HCT116 (cell line): ENCODE measurements at regions not wholly inside any gene's neighbourhood (a gene's known extent, or its start where the extent isn't known, plus 50 kb on each side); places are given as distances from the start of the nearest gene placed in this dataset.

Source experiments
- ATAC-seq: fragments of 200-7000 bp; cut with Tn5 transposase; 2 replicates; pipeline ENCODE4 v1.9.1; 2020; ENCODE audit warnings: mild to moderate bottlenecking, moderate library complexity
- BruUV-seq: library from RNA; stranded (reverse); fragments of 400-500 nt; replicated peaks from 2 replicates; lab custom pipeline; 2021; lab: Mats Ljungman, UMichigan
- CTCF ChIA-PET: fragments of 300-600 bp; sonication (Branson Sonifier 250); formaldehyde crosslinking; loops from one replicate; lab custom pipeline; 2021; ENCODE audit warnings: antibody characterized with exemption; lab: Charles Lee
- POLR2A ChIA-PET: fragments of 300-600, 350-600 bp; sonication (Branson Sonifier 250); formaldehyde crosslinking; loops from one replicate; lab custom pipeline; 2021; ENCODE audit warnings: antibody characterized with exemption; lab: Charles Lee
- RAD21 ChIA-PET, 2 experiments: fragments of 300-600 bp; sonication (Branson Sonifier 250); formaldehyde crosslinking; loops; one replicate each; lab custom pipeline; 2023; ENCODE audit warnings: low total read pairs in 2 of 2; ENCODE audit not compliant: uncharacterized antibody in 2 of 2, unreplicated experiment in 2 of 2, low non-redundant PET in 1 of 2; lab: Charles Lee
- DNase-seq: peaks from one replicate; pipeline ENCODE4 v3.0.0-alpha.2; 2010; ENCODE audit warnings: low read depth, low spot score
- H2AFZ ChIP-seq: fragments of 200-600 bp; shearing (Covaris generic), sonication (generic); 2 replicates; pipeline ENCODE4 v1.6.1; 2017; ENCODE audit warnings: low read depth, mixed run types, mixed read lengths, antibody characterized with exemption, low read length; ENCODE audit not compliant: poor library complexity, severe bottlenecking
- H3K27ac ChIP-seq: 2 replicates; pipeline ENCODE4 v1.5.1; 2012; ENCODE audit warnings: low read depth, low read length
- H3K27me3 ChIP-seq: fragments of 200-600 bp; sonication (generic); 2 replicates; pipeline ENCODE4 v1.6.1; 2016; ENCODE audit warnings: mixed run types, low read length, mixed read lengths; ENCODE audit not compliant: insufficient read depth
- H3K36me3 ChIP-seq, 2 experiments: fragments of 200-500 bp in 1 of 2; fragments of 200-600 bp in 1 of 2; sonication (Bioruptor generic) in 1 of 2; sonication (generic) in 1 of 2; 2 replicates each; pipeline versions ENCODE4 v1.5.1 to v1.6.1; 2014 to 2016; ENCODE audit warnings: low read length in 2 of 2, inconsistent platforms in 1 of 2, mixed read lengths in 1 of 2, mixed run types in 1 of 2; ENCODE audit not compliant: insufficient read depth in 2 of 2, control insufficient read depth in 1 of 2
- H3K4me1 ChIP-seq, 2 experiments: fragments of 200-600 bp in 1 of 2; sonication (generic) in 1 of 2; 2 replicates each; pipeline versions ENCODE4 v1.5.1 to v1.6.1; 2012 to 2017; ENCODE audit warnings: low read length in 2 of 2, inconsistent platforms in 1 of 2, mild to moderate bottlenecking in 1 of 2, mixed read lengths in 1 of 2, mixed run types in 1 of 2, moderate library complexity in 1 of 2; ENCODE audit not compliant: insufficient read depth in 2 of 2, control insufficient read depth in 1 of 2
- H3K4me2 ChIP-seq: fragments of 200-600 bp; sonication (generic); 2 replicates; pipeline ENCODE4 v1.6.1; 2017; ENCODE audit warnings: mixed run types, low read length, mixed read lengths
- H3K4me3 ChIP-seq, 2 experiments: fragments of 200-600 bp in 1 of 2; sonication (generic) in 1 of 2; replicated peaks in 1 of 2; 2 replicates each; pipeline ENCODE4 v1.5.1; 2011 to 2016; ENCODE audit warnings: low read length in 2 of 2, control low read depth in 1 of 2, low read depth in 1 of 2, mild to moderate bottlenecking in 1 of 2, mixed read lengths in 1 of 2, mixed run types in 1 of 2
- H3K79me2 ChIP-seq: fragments of 200-600 bp; sonication (generic); 2 replicates; pipeline ENCODE4 v1.6.1; 2017; ENCODE audit warnings: mild to moderate bottlenecking, mixed run types, low read length, moderate library complexity, mixed read lengths; ENCODE audit not compliant: insufficient read depth
- H3K9ac ChIP-seq: fragments of 200-600 bp; sonication (generic); 2 replicates; pipeline ENCODE4 v1.6.1; 2016; ENCODE audit warnings: low read length, mixed read lengths
- H3K9me2 ChIP-seq: fragments of 200-600 bp; sonication (generic), shearing (Covaris generic); 2 replicates; pipeline ENCODE4 v1.6.1; 2017; ENCODE audit warnings: mixed run types, mild to moderate bottlenecking, moderate library complexity; ENCODE audit not compliant: insufficient read depth
- H3K9me3 ChIP-seq, 2 experiments: fragments of 200-500 bp in 1 of 2; fragments of 200-600 bp in 1 of 2; sonication (Bioruptor generic) in 1 of 2; sonication (generic) in 1 of 2; 2 replicates each; pipeline ENCODE4 v1.6.1; 2014 to 2017; ENCODE audit warnings: low read length in 2 of 2, mixed read lengths in 2 of 2, inconsistent platforms in 1 of 2, low read depth in 1 of 2, mild to moderate bottlenecking in 1 of 2, mixed run types in 1 of 2, moderate library complexity in 1 of 2; ENCODE audit not compliant: control insufficient read depth in 1 of 2, insufficient read depth in 1 of 2
- H4K20me1 ChIP-seq: fragments of 200-600 bp; sonication (generic), shearing (Covaris generic); 2 replicates; pipeline ENCODE4 v1.6.1; 2017; ENCODE audit warnings: mixed run types, mild to moderate bottlenecking, moderate library complexity; ENCODE audit not compliant: insufficient read depth
- CTCF ChIP-seq, 3 experiments: fragments of 200-600 bp in 1 of 3; sonication (generic) in 1 of 3; IDR thresholded peaks in 2 of 3; conservative IDR thresholded peaks in 1 of 3; 2 replicates each; pipeline ENCODE4 v1.5.1; 2012 to 2017; ENCODE audit warnings: low read depth in 2 of 3, low read length in 2 of 3, antibody characterized with exemption in 1 of 3, borderline replicate concordance in 1 of 3, control low read depth in 1 of 3, mild to moderate bottlenecking in 1 of 3, mixed read lengths in 1 of 3, mixed run types in 1 of 3, moderate library complexity in 1 of 3; ENCODE audit not compliant: insufficient read depth in 1 of 3
- EGR1 ChIP-seq: IDR thresholded peaks from 2 replicates; pipeline ENCODE4 v1.6.1; 2012; ENCODE audit warnings: low read depth
- EZH2phosphoT487 ChIP-seq: fragments of 200-600 bp; IDR thresholded peaks from 2 replicates; pipeline ENCODE4 v1.6.1; 2018; ENCODE audit warnings: antibody characterized with exemption, borderline replicate concordance
- JUND ChIP-seq: IDR thresholded peaks from 2 replicates; pipeline ENCODE4 v1.6.1; 2012
- MAX ChIP-seq: IDR thresholded peaks from 2 replicates; pipeline ENCODE4 v1.6.1; 2012
- POLR2A ChIP-seq: IDR thresholded peaks from 2 replicates; pipeline ENCODE4 v1.7.0; 2011; ENCODE audit warnings: borderline replicate concordance; ENCODE audit not compliant: insufficient read depth, insufficient read length; ENCODE audit errors: extremely low read depth
- SIN3A ChIP-seq: IDR thresholded peaks from 2 replicates; pipeline ENCODE4 v1.6.1; 2012; ENCODE audit warnings: low read depth
- SP1 ChIP-seq: IDR thresholded peaks from 2 replicates; pipeline ENCODE4 v1.6.1; 2012; ENCODE audit warnings: low read depth
- SRF ChIP-seq: IDR thresholded peaks from 2 replicates; pipeline ENCODE4 v1.6.1; 2012; ENCODE audit warnings: low read depth
- TCF7L2 ChIP-seq: IDR thresholded peaks from 2 replicates; pipeline ENCODE4 v1.7.0; 2011; ENCODE audit warnings: borderline replicate concordance, inconsistent platforms; ENCODE audit not compliant: insufficient read depth, insufficient read length; ENCODE audit errors: extremely low read depth
- YY1 ChIP-seq: IDR thresholded peaks from 2 replicates; pipeline ENCODE4 v1.6.1; 2011; ENCODE audit warnings: low read length, low read depth, moderate library complexity, mild to moderate bottlenecking; ENCODE audit not compliant: insufficient replicate concordance; ENCODE audit errors: extremely low read depth
- ZBTB33 ChIP-seq: IDR thresholded peaks from 2 replicates; pipeline ENCODE4 v1.6.1; 2011; ENCODE audit warnings: mild to moderate bottlenecking, low read length, moderate library complexity; ENCODE audit not compliant: insufficient replicate concordance; ENCODE audit errors: extremely low read depth
- ZFX ChIP-seq: fragments of 450-650 bp; IDR thresholded peaks from 2 replicates; pipeline ENCODE4 v1.6.1; 2017
- ZNF274 ChIP-seq: fragments of 200-500 bp; sonication (Bioruptor generic); IDR thresholded peaks from 2 replicates; pipeline ENCODE4 v1.6.1; 2014; ENCODE audit warnings: mild to moderate bottlenecking, low read depth, low read length, inconsistent platforms
- intact Hi-C: fragments of 100-400 bp; cut with micrococcal nuclease; formaldehyde crosslinking; loops from 2 replicates; pipeline ENCODE4 v1.10.0; 2022

GRCh38 chr12:74985293-74985985 is 224.2 kb downstream of the KCNC2 start:
- BruUV-seq = no TSS peak
- ATAC-seq (no peak), DNase-seq (no peak)
- H3K4me2 ChIP-seq = no peak overlapping the region
- H2AFZ ChIP-seq = no peak overlapping the region
- no peak overlapping the region for H3K27ac ChIP-seq
- intact Hi-C loops = no loop called here
- no peaks in the 10 kb centered on the region for H4K20me1 ChIP-seq
- TF ChIP-seq CTCF (IDR thresholded peaks at IDR 0.05 in 2 of 3, conservative IDR thresholded peaks at IDR 0.05 in 1 of 3; ENCODE audit: borderline replicate concordance in 1 of 3, insufficient read depth in 1 of 3, low read depth in 2 of 3, low read length in 2 of 3) = no peak
- no peak for TF ChIP-seq ZFX
- no peak for TF ChIP-seq ZBTB33
- TF ChIP-seq SRF = no peak
- no peak for TF ChIP-seq SP1
- no peak for TF ChIP-seq SIN3A
- TF ChIP-seq EGR1 = no peak
- TF ChIP-seq POLR2A = no peak
- no peak for TF ChIP-seq YY1
- TF ChIP-seq JUND = no peak
- TF ChIP-seq MAX = no peak
- no peak for TF ChIP-seq EZH2phosphoT487
- TF ChIP-seq ZNF274 = no peak
- TF ChIP-seq TCF7L2 = no peak
- no peaks in the 10 kb centered on the region for H3K79me2 ChIP-seq
- RAD21 ChIA-PET = no interaction called here
- H3K9me2 ChIP-seq = no peaks in the 10 kb centered on the region
- peaks cover 2 to 7% of the 10 kb centered on the region in 2 experiments; a peak in 2 of 4 replicates for H3K4me1 ChIP-seq
- no peaks in the 10 kb centered on the region for H3K9me3 ChIP-seq
- H3K4me3 ChIP-seq = no peak overlapping the region
- CTCF ChIA-PET = no interaction called here
- H3K36me3 ChIP-seq = no peaks in the 10 kb centered on the region
- no peak overlapping the region for H3K9ac ChIP-seq
- H3K27me3 ChIP-seq = no peaks in the 10 kb centered on the region
- POLR2A ChIA-PET = interaction anchor here (0.6 kb wide), 1 partner anchor 9 kb away, joined by 3 read pairs; no protein-coding TSS in a partner anchor
